Type B pancreatic cell (in vitro differentiated cells): ENCODE measurements at regions not wholly inside any gene's neighbourhood (a gene's known extent, or its start where the extent isn't known, plus 50 kb on each side); places are given as distances from the start of the nearest gene placed in this dataset.

Source experiments
- DNase-seq: peaks from one replicate; pipeline ENCODE4 v3.0.0; 2021; ENCODE audit warnings: mixed read lengths; ENCODE audit not compliant: unreplicated experiment; ENCODE audit errors: extremely low spot score
- H3K27ac Mint-ChIP-seq: 2 replicates; pipeline ENCODE4 v1.8.0; 2021; ENCODE audit warnings: mild to moderate bottlenecking, mixed read lengths
- H3K27me3 Mint-ChIP-seq: 2 replicates; pipeline ENCODE4 v1.8.0; 2021; ENCODE audit warnings: mixed read lengths
- H3K36me3 Mint-ChIP-seq: 2 replicates; pipeline ENCODE4 v1.8.0; 2021; ENCODE audit warnings: mixed read lengths
- H3K4me1 Mint-ChIP-seq: one replicate; pipeline ENCODE4 v1.8.0; 2021; ENCODE audit warnings: mixed read lengths; ENCODE audit not compliant: unreplicated experiment
- H3K4me3 Mint-ChIP-seq: 2 replicates; pipeline ENCODE4 v1.8.0; 2021; ENCODE audit warnings: mild to moderate bottlenecking, mixed read lengths
- H3K9me3 Mint-ChIP-seq: 2 replicates; pipeline ENCODE4 v1.8.0; 2021; ENCODE audit warnings: mixed read lengths
- TF ChIP-seq, protein P1 (sequence below): fragments of 200-600 bp; sonication (generic); conservative IDR thresholded peaks from 2 replicates; pipeline ENCODE4 v1.5.0; 2021; ENCODE audit warnings: antibody characterized with exemption, mild to moderate bottlenecking

DNA sequence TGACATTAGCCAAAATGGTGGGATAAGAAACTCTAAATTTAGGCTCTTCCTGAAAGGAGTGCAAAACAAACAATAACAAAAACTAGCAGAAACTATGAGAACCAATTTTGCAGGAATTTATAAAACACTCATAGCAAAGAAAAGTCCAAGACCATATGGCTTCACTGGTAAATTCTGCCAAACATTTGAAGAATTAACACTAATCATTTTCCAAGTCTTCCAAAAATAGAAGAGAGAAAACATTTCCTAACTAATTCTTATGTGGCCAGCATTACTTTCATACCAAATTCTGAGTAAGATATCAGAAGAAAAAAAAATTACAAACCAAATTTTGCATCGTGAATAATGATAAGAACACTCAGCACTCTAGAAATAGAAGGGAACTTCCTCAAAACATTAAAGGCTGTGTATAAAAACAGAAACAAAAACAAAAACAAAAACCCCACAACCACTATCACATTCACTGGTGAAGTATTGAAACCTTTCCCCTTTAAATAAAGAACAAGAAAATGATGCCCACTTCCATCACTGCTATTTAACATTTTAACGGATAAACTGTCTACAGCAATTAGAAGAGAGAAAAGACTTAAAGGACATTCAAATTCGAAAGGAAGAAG is 524.3 kb upstream of the GALNTL6 start:
- no peak overlapping the region for H3K4me3 Mint-ChIP-seq
- no peaks in the 10 kb centered on the region for H3K36me3 Mint-ChIP-seq
- no peaks in the 10 kb centered on the region for H3K4me1 Mint-ChIP-seq
- H3K27ac Mint-ChIP-seq: no peak overlapping the region
- no peak for DNase-seq
- no peaks in the 10 kb centered on the region for H3K9me3 Mint-ChIP-seq
- TF ChIP-seq, protein P1, sequence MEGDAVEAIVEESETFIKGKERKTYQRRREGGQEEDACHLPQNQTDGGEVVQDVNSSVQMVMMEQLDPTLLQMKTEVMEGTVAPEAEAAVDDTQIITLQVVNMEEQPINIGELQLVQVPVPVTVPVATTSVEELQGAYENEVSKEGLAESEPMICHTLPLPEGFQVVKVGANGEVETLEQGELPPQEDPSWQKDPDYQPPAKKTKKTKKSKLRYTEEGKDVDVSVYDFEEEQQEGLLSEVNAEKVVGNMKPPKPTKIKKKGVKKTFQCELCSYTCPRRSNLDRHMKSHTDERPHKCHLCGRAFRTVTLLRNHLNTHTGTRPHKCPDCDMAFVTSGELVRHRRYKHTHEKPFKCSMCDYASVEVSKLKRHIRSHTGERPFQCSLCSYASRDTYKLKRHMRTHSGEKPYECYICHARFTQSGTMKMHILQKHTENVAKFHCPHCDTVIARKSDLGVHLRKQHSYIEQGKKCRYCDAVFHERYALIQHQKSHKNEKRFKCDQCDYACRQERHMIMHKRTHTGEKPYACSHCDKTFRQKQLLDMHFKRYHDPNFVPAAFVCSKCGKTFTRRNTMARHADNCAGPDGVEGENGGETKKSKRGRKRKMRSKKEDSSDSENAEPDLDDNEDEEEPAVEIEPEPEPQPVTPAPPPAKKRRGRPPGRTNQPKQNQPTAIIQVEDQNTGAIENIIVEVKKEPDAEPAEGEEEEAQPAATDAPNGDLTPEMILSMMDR: no peak
- no peaks in the 10 kb centered on the region for H3K27me3 Mint-ChIP-seq

DNA sequence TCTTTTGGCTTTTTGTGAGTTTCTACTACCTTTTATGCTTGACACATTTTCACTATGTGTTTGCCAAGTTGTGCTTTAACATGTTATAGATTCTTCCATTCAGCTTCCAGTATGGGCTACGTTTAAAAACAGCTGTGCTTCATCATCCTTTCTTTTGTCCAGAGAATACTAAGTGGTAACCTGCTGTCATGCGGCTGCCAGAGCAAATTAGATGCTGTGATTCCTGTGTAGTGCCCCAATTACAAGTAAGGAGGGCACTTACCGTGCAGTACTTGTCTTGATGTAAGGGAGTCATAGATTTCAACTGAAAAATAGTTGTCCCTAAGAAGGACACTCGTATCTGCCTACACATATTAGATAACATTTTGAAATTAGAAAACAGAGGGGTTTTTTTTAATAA is 531.8 kb upstream of the GALNTL6 start:
- DNase-seq: no peak
- TF ChIP-seq, protein P1: no peak
- H3K36me3 Mint-ChIP-seq: no peaks in the 10 kb centered on the region
- H3K27me3 Mint-ChIP-seq: no peaks in the 10 kb centered on the region
- no peaks in the 10 kb centered on the region for H3K4me1 Mint-ChIP-seq
- H3K9me3 Mint-ChIP-seq: no peaks in the 10 kb centered on the region
- no peak overlapping the region for H3K4me3 Mint-ChIP-seq
- no peak overlapping the region for H3K27ac Mint-ChIP-seq

DNA sequence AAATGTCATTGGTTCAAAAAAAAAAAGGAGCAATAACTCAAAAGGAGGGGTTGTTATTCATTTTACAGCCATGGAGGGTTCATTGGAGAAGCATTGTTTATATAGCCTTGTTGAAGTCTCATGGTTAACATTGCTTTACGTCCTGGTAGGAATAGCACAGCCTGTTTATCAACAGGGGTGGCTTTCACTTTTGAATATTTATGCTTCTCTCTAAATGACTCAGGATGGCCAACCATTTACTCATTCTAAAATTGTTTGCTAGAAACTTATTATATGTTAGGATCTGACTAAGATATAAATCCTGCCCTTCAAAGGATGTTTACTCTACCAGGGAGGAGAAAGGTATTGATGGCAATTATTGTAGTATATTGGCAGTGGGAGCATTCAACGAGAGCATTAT is 534.1 kb upstream of the GALNTL6 start:
- Mint-ChIP-seq H3K27ac (no peak overlapping the region), H3K4me3 (no peak overlapping the region), H3K36me3 (no peaks in the 10 kb centered on the region), H3K9me3 (no peaks in the 10 kb centered on the region), H3K4me1 (no peaks in the 10 kb centered on the region), H3K27me3 (no peaks in the 10 kb centered on the region)
- no peak for DNase-seq
- TF ChIP-seq, protein P1: no peak

DNA sequence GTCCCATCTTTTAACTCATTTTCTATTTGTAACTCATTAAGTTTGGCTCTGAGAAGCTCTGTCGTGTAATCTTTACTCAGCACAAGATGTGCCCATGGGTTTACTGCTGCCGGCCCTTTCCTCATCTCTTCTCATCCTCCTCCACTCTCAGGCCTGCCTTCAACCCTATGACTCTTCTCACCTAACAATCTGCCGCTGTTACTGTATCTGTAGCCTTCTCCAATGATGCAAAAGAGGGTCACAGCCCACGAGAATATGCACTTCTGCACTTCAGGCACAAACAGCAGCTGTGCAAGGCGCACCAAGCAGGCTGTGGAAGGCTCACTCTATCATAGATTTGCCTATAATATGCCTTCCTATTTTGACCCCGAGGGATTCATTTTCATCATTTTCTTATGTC is 546.5 kb upstream of the GALNTL6 start:
- TF ChIP-seq, protein P1: no peak
- no peaks in the 10 kb centered on the region for H3K27me3 Mint-ChIP-seq
- no peaks in the 10 kb centered on the region for H3K36me3 Mint-ChIP-seq
- H3K4me3 Mint-ChIP-seq: no peak overlapping the region
- no peaks in the 10 kb centered on the region for H3K9me3 Mint-ChIP-seq
- no peaks in the 10 kb centered on the region for H3K4me1 Mint-ChIP-seq
- H3K27ac Mint-ChIP-seq: no peak overlapping the region
- no peak for DNase-seq

DNA sequence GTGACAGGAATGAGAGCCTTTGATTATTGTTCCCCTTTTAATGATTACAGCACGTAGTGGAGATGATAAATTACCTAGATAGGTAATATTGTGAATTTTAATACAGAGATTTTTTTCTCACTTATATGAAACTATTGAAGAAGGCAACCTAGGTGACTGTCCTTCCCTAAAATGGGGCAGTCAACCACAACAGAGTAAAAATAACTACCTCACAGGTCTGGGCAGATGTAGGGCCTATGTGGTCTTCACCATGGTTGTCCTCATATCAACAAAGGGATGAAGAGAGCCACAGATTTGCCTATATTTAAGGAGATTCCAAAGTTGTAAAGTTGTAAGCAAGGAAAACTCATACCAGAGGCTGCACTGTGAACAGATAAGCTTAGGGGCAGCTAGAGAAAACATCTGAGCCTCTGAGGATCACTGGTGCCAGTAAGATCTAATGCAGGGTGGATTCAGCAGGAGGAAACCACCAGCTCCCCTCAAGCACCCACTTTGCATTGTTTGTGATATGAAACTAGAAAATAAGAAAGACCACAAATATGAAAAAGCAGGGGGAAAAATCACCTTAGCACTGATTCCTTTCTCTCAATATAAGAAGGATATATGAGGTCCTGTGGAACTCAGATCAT is 547.9 kb upstream of the GALNTL6 start:
- H3K27ac Mint-ChIP-seq: no peak overlapping the region

More for the DNA sequence above, 547.9 kb upstream of the GALNTL6 start:
- Mint-ChIP-seq H3K9me3 (peaks cover 6% of the 10 kb centered on the region), H3K27me3 (no peaks in the 10 kb centered on the region), H3K4me3 (no peak overlapping the region), H3K4me1 (no peaks in the 10 kb centered on the region), H3K36me3 (no peaks in the 10 kb centered on the region)
- DNase-seq: no peak
- TF ChIP-seq, protein P1: no peak
